IPS-NIHi11 (cell line): ENCODE measurements at regions not wholly inside any gene's neighbourhood (a gene's known extent, or its start where the extent isn't known, plus 50 kb on each side); places are given as distances from the start of the nearest gene placed in this dataset.
A peak's percentile ranks its signal among the peaks of the same experiment; 100 is the strongest.

Experiments used
- DNase-seq: peaks from one replicate; pipeline ENCODE4 v3.0.0; 2012; ENCODE audit warnings: mixed read lengths, low spot score

GRCh38 chr2:43105586-43106558 lies 120.5 kb downstream of the ZFP36L2 start:
- DNase-seq, result no peak

- no peak for DNase-seq
Observed at GRCh38 chr2:43104763-43105162, 121.6 kb downstream of the ZFP36L2 start.

- no peak for DNase-seq
Observed at GRCh38 chr2:43104106-43104505, 122.3 kb downstream of the ZFP36L2 start.

- DNase-seq, result no peak
Observed at GRCh38 chr2:43103093-43103404, 123.4 kb downstream of the ZFP36L2 start.

- DNase-seq, result no peak
Observed at GRCh38 chr2:43102366-43103092, 123.9 kb downstream of the ZFP36L2 start.

GRCh38 chr2:43101751-43102150 lies 124.7 kb downstream of the ZFP36L2 start:
- no peak for DNase-seq

- peak; percentile 87 for DNase-seq
Observed at GRCh38 chr2:43100883-43101662, 125.3 kb downstream of the ZFP36L2 start.

- DNase-seq, result no peak
Observed at GRCh38 chr2:43100362-43100882, 126.0 kb downstream of the ZFP36L2 start.

- no peak for DNase-seq
Observed at GRCh38 chr2:43099797-43100196, 126.6 kb downstream of the ZFP36L2 start.

- no peak for DNase-seq
Observed at GRCh38 chr2:43098539-43098938, 127.9 kb downstream of the ZFP36L2 start.

GRCh38 chr2:43097644-43098408 lies 128.6 kb downstream of the ZFP36L2 start:
- DNase-seq, result no peak

- no peak for DNase-seq
Observed at GRCh38 chr2:43095533-43096295, 130.7 kb downstream of the ZFP36L2 start.

- DNase-seq, result no peak
Observed at GRCh38 chr2:43092520-43093179, 133.8 kb downstream of the ZFP36L2 start.

GRCh38 chr2:43090317-43090716 lies 136.1 kb downstream of the ZFP36L2 start:
- DNase-seq, result no peak

- DNase-seq, result no peak
Observed at GRCh38 chr2:43088143-43089073, 138.0 kb downstream of the ZFP36L2 start.

- DNase-seq, result no peak
Observed at GRCh38 chr2:43087413-43087812, 139.0 kb downstream of the ZFP36L2 start.

GRCh38 chr2:43086451-43087221 lies 139.8 kb downstream of the ZFP36L2 start:
- peak; percentile 49 for DNase-seq

- no peak for DNase-seq
Observed at GRCh38 chr2:43085929-43086328, 140.5 kb downstream of the ZFP36L2 start.
